Choroid plexus epithelial cell (primary cell): ENCODE measurements at regions not wholly inside any gene's neighbourhood (a gene's known extent, or its start where the extent isn't known, plus 50 kb on each side); places are given as distances from the start of the nearest gene placed in this dataset.

Source experiments
- DNase-seq: peaks from one replicate; pipeline ENCODE4 v3.0.0-alpha.2; 2010; ENCODE audit warnings: low read depth
- H3K4me3 ChIP-seq: 2 replicates; pipeline ENCODE4 v1.5.1; 2011; ENCODE audit warnings: low read depth, mild to moderate bottlenecking, control low read depth, low read length, moderate library complexity
- TF ChIP-seq, protein P1 (sequence below): conservative IDR thresholded peaks from 2 replicates; pipeline ENCODE4 v1.5.1; 2011; ENCODE audit warnings: low read depth, mild to moderate bottlenecking, control low read depth, inconsistent platforms, low read length, moderate library complexity

- no peak for DNase-seq
- H3K4me3 ChIP-seq = no peak overlapping the region
Measured at GRCh38 chr5:18944771-18945170, 1043.2 kb downstream of the CDH18 start.

GRCh38 chr5:18954239-18954638, 1033.8 kb downstream of the CDH18 start:
- DNase-seq = no peak
- H3K4me3 ChIP-seq = no peak overlapping the region
- TF ChIP-seq, protein P1, sequence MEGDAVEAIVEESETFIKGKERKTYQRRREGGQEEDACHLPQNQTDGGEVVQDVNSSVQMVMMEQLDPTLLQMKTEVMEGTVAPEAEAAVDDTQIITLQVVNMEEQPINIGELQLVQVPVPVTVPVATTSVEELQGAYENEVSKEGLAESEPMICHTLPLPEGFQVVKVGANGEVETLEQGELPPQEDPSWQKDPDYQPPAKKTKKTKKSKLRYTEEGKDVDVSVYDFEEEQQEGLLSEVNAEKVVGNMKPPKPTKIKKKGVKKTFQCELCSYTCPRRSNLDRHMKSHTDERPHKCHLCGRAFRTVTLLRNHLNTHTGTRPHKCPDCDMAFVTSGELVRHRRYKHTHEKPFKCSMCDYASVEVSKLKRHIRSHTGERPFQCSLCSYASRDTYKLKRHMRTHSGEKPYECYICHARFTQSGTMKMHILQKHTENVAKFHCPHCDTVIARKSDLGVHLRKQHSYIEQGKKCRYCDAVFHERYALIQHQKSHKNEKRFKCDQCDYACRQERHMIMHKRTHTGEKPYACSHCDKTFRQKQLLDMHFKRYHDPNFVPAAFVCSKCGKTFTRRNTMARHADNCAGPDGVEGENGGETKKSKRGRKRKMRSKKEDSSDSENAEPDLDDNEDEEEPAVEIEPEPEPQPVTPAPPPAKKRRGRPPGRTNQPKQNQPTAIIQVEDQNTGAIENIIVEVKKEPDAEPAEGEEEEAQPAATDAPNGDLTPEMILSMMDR = no peak

More at GRCh38 chr5:18944771-18945170, 1043.2 kb downstream of the CDH18 start:
- TF ChIP-seq, protein P1 = no peak

DNA sequence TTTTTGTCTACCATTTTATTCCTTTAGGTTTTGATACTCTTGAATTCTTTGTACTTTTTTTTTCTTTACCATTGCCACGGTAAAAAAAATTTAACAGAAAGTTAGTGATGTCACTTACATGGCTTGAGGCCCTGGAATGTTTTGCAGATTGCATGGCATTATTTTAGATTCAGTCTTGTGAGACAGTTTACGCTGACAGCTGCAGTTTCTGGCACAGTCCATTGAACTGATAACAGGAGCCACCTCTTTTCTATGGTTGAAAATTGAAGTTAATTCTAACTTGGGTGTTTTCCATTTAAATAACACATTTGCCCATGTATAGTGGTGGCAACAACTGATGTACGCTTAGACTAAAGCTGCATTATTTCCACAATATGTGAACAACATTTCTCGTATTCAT, 1028.5 kb downstream of the CDH18 start:
- no peak for DNase-seq
- TF ChIP-seq, protein P1 = no peak
- no peak overlapping the region for H3K4me3 ChIP-seq

DNA sequence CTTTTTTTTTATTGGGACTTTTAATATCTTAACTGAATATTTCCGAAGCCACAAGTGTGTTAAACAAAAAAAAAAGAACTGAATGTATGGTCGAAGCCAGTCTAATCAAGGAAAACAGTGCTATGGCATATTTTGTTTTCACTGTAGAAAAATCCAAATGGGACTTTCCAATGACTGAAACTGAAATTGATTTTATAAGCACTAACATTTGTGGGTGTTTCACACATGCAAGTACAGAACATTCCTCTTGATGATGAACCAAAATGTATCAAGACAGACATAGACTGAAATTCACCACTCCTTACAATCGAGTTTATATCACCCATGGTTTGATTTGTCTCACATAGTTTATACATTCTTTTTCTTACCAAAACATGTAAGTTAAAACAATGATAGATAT, 1026.8 kb downstream of the CDH18 start:
- TF ChIP-seq, protein P1 = no peak
- H3K4me3 ChIP-seq = no peak overlapping the region
- no peak for DNase-seq

GRCh38 chr5:18965893-18966292, 1022.1 kb downstream of the CDH18 start:
- TF ChIP-seq, protein P1 = no peak
- no peak for DNase-seq

GRCh38 chr5:18967637-18968036, 1020.4 kb downstream of the CDH18 start:
- no peak for DNase-seq
- TF ChIP-seq, protein P1 = no peak
- H3K4me3 ChIP-seq = no peak overlapping the region

More at GRCh38 chr5:18965893-18966292, 1022.1 kb downstream of the CDH18 start:
- H3K4me3 ChIP-seq = no peak overlapping the region

DNA sequence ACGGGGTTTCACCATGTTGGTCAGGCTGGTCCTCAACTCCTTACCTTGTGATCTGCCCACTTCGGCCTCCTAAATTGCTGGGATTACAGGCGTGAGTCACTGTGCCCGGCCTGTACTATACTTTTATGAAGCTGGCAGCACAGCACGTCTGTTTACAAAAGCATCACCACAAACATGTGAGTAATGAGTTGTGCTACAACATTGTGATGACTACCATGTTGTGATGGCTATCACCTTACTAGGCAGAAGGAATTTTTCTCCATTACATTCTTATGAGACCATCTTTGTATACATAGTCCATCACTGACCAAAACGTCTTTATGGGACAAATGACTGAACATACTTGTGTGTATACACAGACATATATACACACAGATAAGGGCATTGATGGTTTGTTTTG, 1019.0 kb downstream of the CDH18 start:
- no peak overlapping the region for H3K4me3 ChIP-seq
- no peak for DNase-seq
- TF ChIP-seq, protein P1 = no peak
